GM18858 (cell line): ENCODE measurements at regions not wholly inside any gene's neighbourhood (a gene's known extent, or its start where the extent isn't known, plus 50 kb on each side); places are given as distances from the start of the nearest gene placed in this dataset.
A peak's percentile ranks its signal among the peaks of the same experiment; 100 is the strongest.
"Not testable (repeated sequence)": the region's sequence is repeated elsewhere in the genome, so short reads cannot be mapped to it uniquely, and the experiment has no call there.

Experiments
- ATAC-seq: cut with Tn5 transposase; IDR thresholded peaks from one replicate; pipeline ENCODE4 v1.9.1; 2021; ENCODE audit not compliant: unreplicated experiment

- ATAC-seq = no peak
Measured at GRCh38 chr12:45490232-45490881, 239.1 kb upstream of the ARID2 start.

GRCh38 chr12:45494279-45494678 is 235.2 kb upstream of the ARID2 start:
- no peak for ATAC-seq

DNA sequence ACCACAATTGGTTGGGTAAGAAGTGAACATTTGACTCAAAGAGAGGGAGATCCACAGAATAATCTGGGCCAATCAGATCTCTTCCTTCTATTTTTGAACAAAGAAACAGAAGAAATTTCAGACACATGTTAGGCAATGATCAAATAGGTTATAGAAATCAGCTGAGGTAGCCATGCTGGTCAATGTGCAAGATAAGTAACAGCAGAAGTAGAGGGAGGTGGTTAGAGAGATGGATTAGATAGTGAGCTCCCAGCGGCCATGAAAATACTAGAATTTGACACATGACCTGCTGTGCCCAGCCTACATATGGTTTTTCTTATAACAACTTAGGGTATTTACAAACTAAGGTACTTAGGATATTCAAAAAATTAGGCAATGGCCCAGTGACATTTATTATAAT is 230.9 kb upstream of the ARID2 start:
- no peak for ATAC-seq

DNA sequence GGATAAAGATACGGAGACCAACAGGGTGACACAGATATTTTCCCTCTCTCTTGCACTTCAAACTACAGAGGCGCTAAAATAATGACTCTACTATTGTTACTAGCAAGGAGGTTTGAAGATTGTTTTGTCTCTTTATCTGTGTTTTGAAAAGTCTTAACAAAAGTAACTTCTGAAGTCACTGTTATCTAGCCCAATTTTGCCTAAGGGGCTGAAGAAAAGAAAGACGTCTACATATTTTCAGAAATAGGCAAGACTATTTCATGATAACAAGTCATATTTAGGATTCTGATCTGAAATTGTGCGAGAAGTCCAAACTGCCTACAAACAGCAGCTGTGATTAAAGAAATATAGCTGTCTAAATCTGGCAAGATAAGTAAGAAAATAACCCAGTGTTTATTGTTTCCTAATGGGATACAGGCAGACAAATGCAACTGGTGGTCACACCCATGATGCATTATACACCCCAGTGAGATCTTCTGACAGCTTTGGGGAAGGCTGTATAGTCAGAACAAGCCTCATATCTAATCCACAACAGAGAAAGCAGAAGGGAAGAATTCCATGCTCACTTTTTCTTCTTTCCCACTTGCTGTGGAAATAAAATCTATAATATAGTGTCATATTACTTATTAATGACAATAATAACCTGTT is 226.9 kb upstream of the ARID2 start:
- ATAC-seq = no peak

GRCh38 chr12:45503899-45504298 is 225.6 kb upstream of the ARID2 start:
- ATAC-seq = no peak

GRCh38 chr12:45504316-45505010 is 225.0 kb upstream of the ARID2 start:
- ATAC-seq = no peak

DNA sequence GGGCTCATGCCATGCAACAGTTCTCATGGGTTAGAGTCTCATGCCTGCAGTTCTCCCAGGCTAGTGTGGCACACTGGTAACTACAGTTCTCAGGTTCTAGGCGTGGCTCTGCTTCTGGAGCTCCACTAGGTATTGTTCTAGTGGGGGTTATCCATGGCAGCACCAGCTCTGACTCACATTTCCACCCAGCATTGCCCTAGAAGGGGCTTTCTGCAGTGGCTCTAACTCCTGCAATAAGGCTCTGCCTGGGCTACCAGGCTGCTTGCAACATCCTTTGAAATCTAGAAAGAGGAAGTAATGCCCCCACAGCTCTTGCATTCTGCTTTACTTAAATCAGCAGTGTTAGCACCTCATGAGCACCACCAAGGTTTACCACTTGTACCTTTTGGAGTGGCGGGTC is 220.3 kb upstream of the ARID2 start:
- peak; percentile 55 for ATAC-seq

GRCh38 chr12:45509621-45510020 is 219.9 kb upstream of the ARID2 start:
- no peak for ATAC-seq

GRCh38 chr12:45517381-45517780 is 212.1 kb upstream of the ARID2 start:
- ATAC-seq = no peak

- no peak for ATAC-seq
Measured at GRCh38 chr12:45518291-45519235, 210.9 kb upstream of the ARID2 start.

DNA sequence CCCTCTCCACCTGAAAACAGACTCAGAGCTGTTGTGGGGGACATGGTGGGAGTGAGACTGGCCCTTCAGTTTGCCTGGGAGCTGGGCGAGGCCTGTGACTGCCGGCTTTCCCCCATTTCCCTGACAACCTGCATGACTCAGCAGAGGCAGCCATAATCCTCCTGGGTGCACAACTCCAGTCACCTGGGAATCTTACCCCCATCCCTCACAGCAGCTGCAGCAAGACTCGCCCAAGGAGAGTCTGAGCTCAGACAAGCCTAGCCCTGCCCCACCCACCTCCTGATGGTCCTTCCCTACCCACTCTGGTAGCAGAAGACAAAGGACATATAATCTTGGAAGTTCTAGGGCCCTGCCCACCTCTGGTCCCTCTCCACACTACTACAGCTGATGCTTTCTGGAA is 207.3 kb upstream of the ARID2 start:
- ATAC-seq = no peak

DNA sequence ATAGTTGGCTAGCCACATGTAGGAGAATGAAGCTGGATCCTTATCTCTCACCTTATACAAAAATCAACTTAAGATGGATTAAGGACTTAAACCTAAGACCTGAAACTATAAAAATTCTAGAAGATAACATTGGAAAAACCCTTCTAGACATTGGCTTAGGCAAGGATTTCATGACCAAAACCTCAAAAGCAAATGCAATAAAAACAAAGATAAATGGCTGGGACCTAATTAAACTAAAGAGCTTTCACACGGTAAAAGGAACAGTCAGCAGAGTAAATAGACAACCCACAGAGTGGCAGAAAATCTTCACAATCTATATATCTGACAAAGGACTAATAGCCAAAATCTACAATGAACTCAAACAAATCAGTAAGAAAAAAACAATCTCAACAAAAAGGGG is 202.7 kb upstream of the ARID2 start:
- ATAC-seq = not testable (repeated sequence)

- ATAC-seq = no peak
Measured at GRCh38 chr12:45532113-45532512, 197.4 kb upstream of the ARID2 start.

DNA sequence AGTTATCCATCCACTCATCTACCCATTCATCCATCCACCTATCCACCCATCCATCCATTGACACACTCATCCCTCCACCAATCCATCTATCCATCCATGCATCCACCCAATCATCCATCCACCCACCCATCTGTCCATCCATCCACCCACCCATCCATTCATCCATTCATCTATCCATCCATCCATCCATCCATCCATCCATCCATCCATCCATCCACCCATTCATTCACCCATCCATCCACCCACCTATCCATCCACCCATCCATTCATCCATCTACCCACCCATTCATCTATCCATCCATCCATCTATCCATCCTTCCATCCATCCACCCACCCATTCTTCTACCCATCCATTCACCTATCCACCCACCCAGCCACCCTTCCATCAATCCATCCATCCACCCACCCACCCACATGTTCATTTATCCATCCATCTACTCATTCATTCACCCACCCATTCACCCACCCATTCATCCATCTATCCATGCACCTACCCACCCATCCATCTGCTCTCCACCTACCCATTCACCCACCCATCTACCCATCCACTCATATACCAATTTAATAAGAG is 193.8 kb upstream of the ARID2 start:
- no peak for ATAC-seq

DNA sequence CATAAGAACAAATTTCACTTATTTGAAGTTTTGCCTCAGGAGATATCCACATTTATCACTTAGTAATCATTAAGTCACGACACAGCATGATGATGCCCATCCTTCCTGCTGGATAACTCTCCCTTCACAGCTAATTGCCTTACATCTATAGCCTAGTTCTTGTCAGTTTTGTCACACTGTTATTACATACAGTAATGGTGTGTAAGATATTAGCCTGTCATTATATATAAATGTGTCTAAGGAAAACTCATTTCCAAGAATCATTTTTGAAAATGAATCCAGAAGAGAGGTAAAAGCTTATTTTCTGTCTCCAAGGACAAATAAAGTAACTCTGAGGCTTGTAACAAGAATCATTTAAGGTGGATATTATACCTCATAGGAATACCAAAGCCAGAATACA is 193.2 kb upstream of the ARID2 start:
- ATAC-seq = no peak

DNA sequence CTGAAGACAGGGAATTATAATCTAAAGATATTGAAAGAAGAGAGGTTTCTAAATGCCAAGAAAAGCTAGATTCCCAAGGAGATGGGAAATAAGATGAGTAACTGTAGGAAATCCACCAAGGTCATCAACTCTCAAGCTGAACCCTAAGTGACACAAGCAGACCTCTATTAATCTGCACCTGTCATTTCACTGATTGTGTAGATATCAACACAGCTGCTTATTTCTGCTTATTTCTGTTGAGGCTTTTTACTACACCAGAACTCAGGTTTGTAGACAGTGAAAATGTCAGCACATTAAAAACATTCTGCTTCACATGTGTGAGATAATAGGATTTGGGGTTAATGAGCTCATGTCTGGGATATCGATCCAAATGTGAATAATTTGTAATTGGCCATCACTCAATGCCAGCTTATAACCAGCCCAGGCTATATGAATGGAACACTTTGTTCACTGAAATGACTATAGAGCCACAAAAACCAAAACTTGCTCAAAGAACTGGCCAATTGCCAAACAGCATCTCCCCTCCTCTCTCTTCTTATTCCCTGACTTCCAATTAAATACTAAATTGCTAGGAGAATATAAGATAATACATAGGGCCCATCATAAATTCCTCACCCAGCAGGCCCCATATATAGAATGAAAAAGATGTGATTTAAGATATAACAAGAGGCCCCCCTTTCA is 188.7 kb upstream of the ARID2 start:
- ATAC-seq = no peak

DNA sequence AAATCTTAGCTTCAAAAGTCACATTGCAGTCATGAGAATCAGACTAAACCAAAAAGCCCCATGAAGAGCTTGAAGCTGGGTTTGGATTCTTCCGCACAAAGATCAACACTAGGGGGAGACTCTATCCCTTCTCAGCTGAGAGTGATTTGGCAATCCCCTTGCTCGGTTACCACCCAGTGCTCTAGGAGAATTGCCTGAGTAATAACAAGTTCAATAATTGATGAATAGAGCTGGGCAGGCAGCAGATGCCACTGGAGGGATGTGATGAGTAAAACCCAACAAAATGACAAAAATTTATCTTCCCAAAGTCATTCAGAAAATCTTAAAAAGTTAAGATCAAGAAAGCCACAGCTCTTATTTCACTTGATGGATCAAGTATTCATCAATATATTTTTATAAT is 185.6 kb upstream of the ARID2 start:
- ATAC-seq = peak; percentile 83

GRCh38 chr12:45546545-45546944 is 183.0 kb upstream of the ARID2 start:
- no peak for ATAC-seq

GRCh38 chr12:45547132-45547531 is 182.4 kb upstream of the ARID2 start:
- no peak for ATAC-seq

- ATAC-seq = no peak
Measured at GRCh38 chr12:45547822-45548221, 181.7 kb upstream of the ARID2 start.
